Adrenal gland (tissue), 5 donors: ENCODE measurements at regions not wholly inside any gene's neighbourhood (a gene's known extent, or its start where the extent isn't known, plus 50 kb on each side); places are given as distances from the start of the nearest gene placed in this dataset.
"Not testable (repeated sequence)": the region's sequence is repeated elsewhere in the genome, so short reads cannot be mapped to it uniquely, and the experiment has no call there.

ENCODE experiments used
- POLR2A ChIP-seq, 2 donors: fragments of 450-650 bp; IDR thresholded peaks; one replicate each; pipeline ENCODE4 v1.6.1; 2017; ENCODE audit warnings: antibody characterized with exemption in 2 of 2, mild to moderate bottlenecking in 2 of 2, moderate library complexity in 1 of 2
- TF ChIP-seq, protein P1 (sequence below), 6 experiments: fragments of 450-650 bp in 4 of 6; fragments of 200-600 bp in 2 of 6; sonication (generic) in 1 of 6; IDR thresholded peaks; 1 replicate in 5 of 6; 2 replicates in 1 of 6; pipeline versions ENCODE4 v1.5.1 to v1.8.0; 2016 to 2021; ENCODE audit warnings: antibody characterized with exemption in 6 of 6, mild to moderate bottlenecking in 2 of 6, moderate library complexity in 1 of 6
- donor health status: DM: no; HTN: no; CAD: no.

DNA sequence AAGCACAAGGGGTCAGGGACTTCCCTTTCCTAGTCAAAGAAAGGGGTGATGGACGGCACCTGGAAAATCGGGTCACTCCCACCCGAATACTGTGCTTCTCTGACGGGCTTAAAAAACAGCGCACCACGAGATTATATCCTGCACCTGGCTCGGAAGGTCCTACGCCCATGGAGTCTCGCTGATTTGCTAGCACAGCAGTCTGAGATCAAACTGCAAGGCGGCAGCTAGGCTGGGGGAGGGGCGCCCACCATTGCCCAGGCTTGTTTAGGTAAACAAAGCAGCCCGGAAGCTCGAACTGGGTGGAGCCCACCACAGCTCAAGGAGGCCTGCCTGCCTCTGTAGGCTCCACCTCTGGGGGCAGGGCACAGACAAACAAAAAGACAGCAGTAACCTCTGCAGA is 375.5 kb downstream of the SI start:
- not testable (repeated sequence) for TF ChIP-seq POLR2A (IDR thresholded peaks at IDR 0.05)
- TF ChIP-seq, protein P1, sequence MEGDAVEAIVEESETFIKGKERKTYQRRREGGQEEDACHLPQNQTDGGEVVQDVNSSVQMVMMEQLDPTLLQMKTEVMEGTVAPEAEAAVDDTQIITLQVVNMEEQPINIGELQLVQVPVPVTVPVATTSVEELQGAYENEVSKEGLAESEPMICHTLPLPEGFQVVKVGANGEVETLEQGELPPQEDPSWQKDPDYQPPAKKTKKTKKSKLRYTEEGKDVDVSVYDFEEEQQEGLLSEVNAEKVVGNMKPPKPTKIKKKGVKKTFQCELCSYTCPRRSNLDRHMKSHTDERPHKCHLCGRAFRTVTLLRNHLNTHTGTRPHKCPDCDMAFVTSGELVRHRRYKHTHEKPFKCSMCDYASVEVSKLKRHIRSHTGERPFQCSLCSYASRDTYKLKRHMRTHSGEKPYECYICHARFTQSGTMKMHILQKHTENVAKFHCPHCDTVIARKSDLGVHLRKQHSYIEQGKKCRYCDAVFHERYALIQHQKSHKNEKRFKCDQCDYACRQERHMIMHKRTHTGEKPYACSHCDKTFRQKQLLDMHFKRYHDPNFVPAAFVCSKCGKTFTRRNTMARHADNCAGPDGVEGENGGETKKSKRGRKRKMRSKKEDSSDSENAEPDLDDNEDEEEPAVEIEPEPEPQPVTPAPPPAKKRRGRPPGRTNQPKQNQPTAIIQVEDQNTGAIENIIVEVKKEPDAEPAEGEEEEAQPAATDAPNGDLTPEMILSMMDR (IDR thresholded peaks at IDR 0.05), result not testable (repeated sequence)
